ENCODE measurements at regions not wholly inside any gene's neighbourhood (a gene's known extent, or its start where the extent isn't known, plus 50 kb on each side); places are given as distances from the start of the nearest gene placed in this dataset.
A peak's percentile ranks its signal among the peaks of the same experiment; 100 is the strongest.

DNA sequence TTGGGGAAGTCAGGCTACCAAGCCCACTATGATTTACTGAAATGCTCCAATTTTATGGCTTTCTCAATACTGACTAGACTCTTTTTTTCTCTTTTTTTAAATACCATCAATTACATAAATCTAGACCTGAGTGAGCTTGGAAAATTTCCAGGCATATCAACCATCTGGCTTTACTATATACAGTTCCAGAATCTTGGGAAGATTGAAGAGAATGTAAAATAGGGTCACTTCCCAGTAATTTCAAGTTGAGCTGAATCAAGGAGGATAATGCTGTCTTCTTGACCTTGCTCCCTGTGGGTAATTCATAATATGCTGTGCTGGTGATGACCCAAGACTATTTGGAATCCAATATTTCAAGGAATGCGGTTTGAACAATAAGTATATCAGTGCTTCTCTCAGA is 108.1 kb downstream of the MAP3K21 start:
- H3K27ac ChIP-seq (ENCODE audit: low read depth, low read length): no peak overlapping the region
- no peaks in the 10 kb centered on the region for H3K27me3 ChIP-seq (ENCODE audit: control insufficient read depth, insufficient read depth, low read length)
- no peaks in the 10 kb centered on the region for H3K4me1 ChIP-seq (ENCODE audit: control insufficient read depth, insufficient read depth, low read length)
- peak in 2 of 6 donors; percentile 11 to 50 for DNase-seq (ENCODE audit: low read depth in 4 of 6, low spot score in 6 of 6)
- 67% methylated on average over 1 of the region's 1 CpG for WGBS (ENCODE audit: insufficient coverage)
- no peaks in the 10 kb centered on the region for H3K9me3 ChIP-seq (ENCODE audit: control insufficient read depth, insufficient read depth, low read length)
- H3K4me3 ChIP-seq (ENCODE audit: low read depth, low read length): no peak overlapping the region
- no peaks in the 10 kb centered on the region for H3K36me3 ChIP-seq (ENCODE audit: control insufficient read depth, insufficient read depth, low read length)

DNA sequence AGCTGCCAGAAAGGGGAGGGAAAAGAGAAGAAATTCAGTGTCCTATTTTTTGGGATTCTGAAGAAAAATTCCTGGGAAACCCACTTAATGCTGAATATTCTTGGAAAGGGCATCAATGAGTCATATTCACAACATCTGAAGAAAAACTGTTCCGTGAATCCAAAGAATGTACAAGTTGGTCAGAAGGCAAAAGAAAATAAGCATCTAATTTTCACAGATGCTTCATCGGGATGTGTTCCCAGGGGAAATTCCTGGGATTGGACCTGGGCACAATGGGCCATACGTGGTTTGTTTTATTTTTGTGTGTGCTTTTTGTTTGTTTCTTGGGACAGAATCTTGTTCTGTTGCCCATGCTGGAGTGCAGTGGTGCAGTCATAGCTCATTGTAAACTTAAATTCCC is 112.2 kb downstream of the MAP3K21 start:
- DNase-seq (ENCODE audit: low read depth in 4 of 6, low spot score in 6 of 6): no peak
- Histone ChIP-seq H3K4me1 (ENCODE audit: control insufficient read depth, insufficient read depth, low read length) (peaks cover 4% of the 10 kb centered on the region), H3K36me3 (ENCODE audit: control insufficient read depth, insufficient read depth, low read length) (no peaks in the 10 kb centered on the region), H3K27me3 (ENCODE audit: control insufficient read depth, insufficient read depth, low read length) (no peaks in the 10 kb centered on the region), H3K9me3 (ENCODE audit: control insufficient read depth, insufficient read depth, low read length) (no peaks in the 10 kb centered on the region), H3K27ac (ENCODE audit: low read depth, low read length) (no peak overlapping the region), H3K4me3 (ENCODE audit: low read depth, low read length) (no peak overlapping the region)
- WGBS (ENCODE audit: insufficient coverage): 82% methylated on average over 3 of the region's 3 CpGs

DNA sequence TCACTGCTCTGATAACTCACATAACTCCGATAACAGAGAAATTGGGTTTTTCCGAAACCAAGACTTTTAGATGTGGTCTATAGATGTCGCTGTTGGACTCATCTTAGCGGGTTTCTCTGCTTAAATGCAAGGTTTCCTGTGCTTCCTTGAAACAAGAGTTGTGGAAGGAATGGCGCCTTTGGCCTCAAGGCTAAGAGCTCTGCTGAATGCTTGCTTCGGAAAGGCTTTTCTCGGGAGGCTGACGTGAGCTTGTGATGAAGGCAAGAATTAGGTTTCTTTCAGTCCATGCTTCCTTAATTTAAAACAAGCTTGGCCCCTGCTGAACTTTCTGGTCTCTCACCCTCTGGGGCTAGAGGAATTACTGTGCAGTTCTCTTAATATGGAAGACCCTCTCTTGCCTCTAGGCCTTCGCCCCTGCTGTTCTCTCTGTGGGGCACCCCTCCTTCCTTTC is 113.5 kb downstream of the MAP3K21 start:
- DNase-seq (ENCODE audit: low read depth in 4 of 6, low spot score in 6 of 6): peak in 5 of 6 donors; percentile 53 to 96 (median 70)
- no peak overlapping the region for H3K4me3 ChIP-seq (ENCODE audit: low read depth, low read length)
- WGBS (ENCODE audit: insufficient coverage): 17% methylated on average over 3 of the region's 9 CpGs
- no peaks in the 10 kb centered on the region for H3K9me3 ChIP-seq (ENCODE audit: control insufficient read depth, insufficient read depth, low read length)
- peaks cover 4% of the 10 kb centered on the region for H3K4me1 ChIP-seq (ENCODE audit: control insufficient read depth, insufficient read depth, low read length)
- H3K27ac ChIP-seq (ENCODE audit: low read depth, low read length): no peak overlapping the region
- no peaks in the 10 kb centered on the region for H3K27me3 ChIP-seq (ENCODE audit: control insufficient read depth, insufficient read depth, low read length)
- no peaks in the 10 kb centered on the region for H3K36me3 ChIP-seq (ENCODE audit: control insufficient read depth, insufficient read depth, low read length)

DNA sequence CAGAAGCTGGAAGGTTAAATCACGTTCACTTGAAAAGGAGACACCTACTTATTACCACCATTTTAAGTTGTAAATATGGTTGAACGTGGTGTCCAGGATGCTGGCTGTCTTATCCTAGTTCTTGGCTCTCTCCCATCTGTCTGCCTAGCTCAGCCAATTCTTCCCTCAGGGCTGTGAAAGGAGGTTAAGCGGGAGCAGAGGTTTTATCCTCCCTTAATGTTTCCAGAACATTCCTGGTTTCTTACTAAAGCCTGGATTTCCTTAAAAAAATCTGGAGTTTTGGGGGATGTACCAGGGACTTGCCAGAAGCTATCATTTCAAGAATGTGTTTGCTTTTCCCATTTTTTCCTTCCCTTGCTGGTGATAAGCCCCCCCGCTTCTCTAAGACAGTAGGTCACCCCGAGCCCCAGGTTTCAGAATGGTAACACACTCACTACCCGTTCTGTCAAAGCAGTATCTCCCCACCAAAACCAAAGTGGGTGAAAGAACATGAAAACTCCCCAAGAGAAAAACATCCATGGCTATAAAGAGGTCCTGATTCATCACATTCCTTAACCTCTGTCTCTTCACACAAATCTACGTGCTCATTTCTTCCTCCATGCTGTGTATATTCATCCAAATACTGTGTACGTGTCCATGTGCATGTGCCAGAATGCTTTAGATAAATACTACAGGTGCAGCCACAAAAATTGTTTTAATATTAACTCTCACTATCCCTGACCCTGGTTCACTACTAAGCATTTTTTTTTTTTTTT is 114.7 kb downstream of the MAP3K21 start:
- H3K9me3 ChIP-seq (ENCODE audit: control insufficient read depth, insufficient read depth, low read length): peaks cover 2% of the 10 kb centered on the region
- no peaks in the 10 kb centered on the region for H3K27me3 ChIP-seq (ENCODE audit: control insufficient read depth, insufficient read depth, low read length)
- H3K4me1 ChIP-seq (ENCODE audit: control insufficient read depth, insufficient read depth, low read length): peaks cover 8% of the 10 kb centered on the region
- H3K4me3 ChIP-seq (ENCODE audit: low read depth, low read length): no peak overlapping the region
- no peak overlapping the region for H3K27ac ChIP-seq (ENCODE audit: low read depth, low read length)
- H3K36me3 ChIP-seq (ENCODE audit: control insufficient read depth, insufficient read depth, low read length): no peaks in the 10 kb centered on the region
- whole genome bisulfite sequencing (ENCODE audit: insufficient coverage): 93% methylated on average over 3 of the region's 8 CpGs
- DNase-seq (ENCODE audit: low read depth in 4 of 6, low spot score in 6 of 6): peak in 2 of 6 donors; percentile 19 to 21

DNA sequence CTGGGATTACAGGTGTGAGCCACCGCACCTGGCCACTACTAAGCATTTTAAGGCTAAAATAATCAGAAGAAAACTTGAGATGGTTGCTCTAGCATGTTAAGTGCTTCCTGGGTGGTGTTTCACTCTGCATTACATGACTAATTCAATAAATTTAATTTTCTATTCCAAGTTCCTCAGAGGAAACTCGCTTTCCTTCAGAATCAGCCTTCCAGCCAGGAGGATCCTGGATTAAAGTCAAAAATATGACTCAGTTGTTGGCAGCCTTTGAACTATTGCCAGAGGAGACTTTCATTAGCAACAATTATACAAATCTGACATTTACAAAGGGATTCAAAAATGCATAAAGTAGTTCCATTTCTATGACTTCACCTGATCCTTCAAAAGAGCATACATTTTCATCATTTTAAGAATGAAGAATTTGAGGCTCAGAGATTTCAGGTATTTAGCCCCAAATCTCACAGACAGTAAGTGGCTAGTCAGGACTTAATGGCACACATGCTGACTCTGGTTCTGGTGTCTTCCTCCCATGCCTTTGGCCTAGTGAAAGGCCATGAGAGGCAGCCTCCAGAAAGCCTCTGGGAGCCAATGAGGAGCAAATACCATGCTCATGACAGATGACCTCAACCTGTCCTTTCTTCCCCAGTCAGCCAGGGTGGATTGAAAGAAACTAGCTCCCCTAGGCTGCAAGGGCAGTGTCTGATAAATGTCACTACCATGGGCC is 115.7 kb downstream of the MAP3K21 start:
- no peaks in the 10 kb centered on the region for H3K27me3 ChIP-seq (ENCODE audit: control insufficient read depth, insufficient read depth, low read length)
- H3K9me3 ChIP-seq (ENCODE audit: control insufficient read depth, insufficient read depth, low read length): peaks cover 2% of the 10 kb centered on the region
- no peaks in the 10 kb centered on the region for H3K36me3 ChIP-seq (ENCODE audit: control insufficient read depth, insufficient read depth, low read length)
- WGBS (ENCODE audit: insufficient coverage): no CpG with 5 or more reads among the region's 2 CpGs
- peak in 2 of 6 donors; percentile 11 to 50 for DNase-seq (ENCODE audit: low read depth in 4 of 6, low spot score in 6 of 6)
- H3K4me1 ChIP-seq (ENCODE audit: control insufficient read depth, insufficient read depth, low read length): peaks cover 9% of the 10 kb centered on the region
- no peak overlapping the region for H3K4me3 ChIP-seq (ENCODE audit: low read depth, low read length)
- no peak overlapping the region for H3K27ac ChIP-seq (ENCODE audit: low read depth, low read length)

DNA sequence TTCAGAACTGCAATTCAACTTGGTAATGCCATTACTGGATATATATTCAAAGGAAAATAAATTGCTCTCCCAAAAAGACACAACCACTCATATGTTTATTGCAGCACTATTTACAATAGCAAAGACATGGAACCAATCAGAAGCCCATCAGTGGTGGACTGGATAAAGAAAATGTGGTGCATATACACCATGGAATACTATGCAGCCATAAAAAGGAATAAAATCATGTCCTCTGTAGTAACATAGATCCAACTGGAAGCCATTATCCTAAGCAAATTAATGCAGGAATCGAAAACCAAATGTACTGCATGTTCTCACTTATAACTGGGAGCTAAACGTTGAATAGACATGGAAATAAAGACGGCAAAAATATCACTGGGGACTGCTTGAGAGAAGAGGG is 117.0 kb downstream of the MAP3K21 start:
- no peak overlapping the region for H3K4me3 ChIP-seq (ENCODE audit: low read depth, low read length)
- no CpG with 5 or more reads among the region's 3 CpGs for WGBS (ENCODE audit: insufficient coverage)

DNA sequence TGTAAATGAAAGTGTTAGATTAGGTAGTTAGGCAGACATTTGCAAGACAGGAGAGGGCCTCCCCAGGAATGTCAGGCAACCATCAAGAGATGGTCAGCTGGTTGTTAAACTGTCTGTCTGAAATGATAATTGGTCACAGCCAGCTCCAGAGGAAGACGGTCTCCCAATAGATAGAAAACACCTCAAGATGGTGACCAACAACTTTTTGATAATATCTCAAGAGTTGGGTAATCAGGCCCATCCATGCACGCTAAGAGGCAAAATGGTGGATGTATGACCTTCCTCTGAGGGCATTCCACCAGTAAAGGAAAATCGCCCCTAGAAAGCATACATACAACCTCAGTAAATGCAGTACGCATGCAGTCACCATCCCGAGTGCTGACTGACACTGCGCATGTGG is 118.2 kb downstream of the MAP3K21 start:
- H3K4me3 ChIP-seq (ENCODE audit: low read depth, low read length): no peak overlapping the region
- H3K27ac ChIP-seq (ENCODE audit: low read depth, low read length): no peak overlapping the region
- DNase-seq (ENCODE audit: low read depth in 4 of 6, low spot score in 6 of 6): no peak
- no peaks in the 10 kb centered on the region for H3K27me3 ChIP-seq (ENCODE audit: control insufficient read depth, insufficient read depth, low read length)
- 88% methylated on average over 3 of the region's 6 CpGs for WGBS (ENCODE audit: insufficient coverage)
- peaks cover 2% of the 10 kb centered on the region for H3K9me3 ChIP-seq (ENCODE audit: control insufficient read depth, insufficient read depth, low read length)
- H3K36me3 ChIP-seq (ENCODE audit: control insufficient read depth, insufficient read depth, low read length): no peaks in the 10 kb centered on the region
- H3K4me1 ChIP-seq (ENCODE audit: control insufficient read depth, insufficient read depth, low read length): peaks cover 9% of the 10 kb centered on the region

More for the DNA sequence above, 117.0 kb downstream of the MAP3K21 start:
- DNase-seq (ENCODE audit: low read depth in 4 of 6, low spot score in 6 of 6): no peak
- Histone ChIP-seq H3K4me1 (ENCODE audit: control insufficient read depth, insufficient read depth, low read length) (peaks cover 9% of the 10 kb centered on the region), H3K9me3 (ENCODE audit: control insufficient read depth, insufficient read depth, low read length) (peaks cover 2% of the 10 kb centered on the region), H3K27me3 (ENCODE audit: control insufficient read depth, insufficient read depth, low read length) (no peaks in the 10 kb centered on the region), H3K27ac (ENCODE audit: low read depth, low read length) (no peak overlapping the region), H3K36me3 (ENCODE audit: control insufficient read depth, insufficient read depth, low read length) (no peaks in the 10 kb centered on the region)

DNA sequence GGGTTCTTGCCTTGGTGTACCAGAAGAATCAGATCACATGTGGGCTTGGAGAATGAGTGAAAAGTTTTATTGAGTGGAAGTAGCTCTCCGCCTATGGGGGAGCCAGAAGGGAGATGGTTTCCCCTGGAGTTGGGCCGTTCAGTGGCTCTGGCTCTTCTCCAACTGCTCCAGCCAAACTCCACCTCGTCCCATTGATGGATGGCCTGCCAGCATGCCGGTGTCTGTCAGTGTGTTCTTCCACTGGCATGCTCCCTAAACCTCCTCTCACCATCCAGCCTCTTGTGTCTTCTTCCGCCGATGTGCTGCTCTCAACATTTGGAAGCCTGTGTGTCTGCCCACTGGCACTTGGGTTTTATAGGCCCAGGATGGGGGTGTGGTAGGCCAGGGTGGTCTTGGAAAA is 119.4 kb downstream of the MAP3K21 start:
- Histone ChIP-seq H3K36me3 (ENCODE audit: control insufficient read depth, insufficient read depth, low read length) (no peaks in the 10 kb centered on the region), H3K4me1 (ENCODE audit: control insufficient read depth, insufficient read depth, low read length) (peaks cover 5% of the 10 kb centered on the region), H3K27me3 (ENCODE audit: control insufficient read depth, insufficient read depth, low read length) (no peaks in the 10 kb centered on the region), H3K9me3 (ENCODE audit: control insufficient read depth, insufficient read depth, low read length) (peaks cover 2% of the 10 kb centered on the region), H3K4me3 (ENCODE audit: low read depth, low read length) (no peak overlapping the region), H3K27ac (ENCODE audit: low read depth, low read length) (no peak overlapping the region)
- WGBS (ENCODE audit: insufficient coverage): 47% methylated on average over 3 of the region's 6 CpGs
- DNase-seq (ENCODE audit: low read depth in 4 of 6, low spot score in 6 of 6): no peak

DNA sequence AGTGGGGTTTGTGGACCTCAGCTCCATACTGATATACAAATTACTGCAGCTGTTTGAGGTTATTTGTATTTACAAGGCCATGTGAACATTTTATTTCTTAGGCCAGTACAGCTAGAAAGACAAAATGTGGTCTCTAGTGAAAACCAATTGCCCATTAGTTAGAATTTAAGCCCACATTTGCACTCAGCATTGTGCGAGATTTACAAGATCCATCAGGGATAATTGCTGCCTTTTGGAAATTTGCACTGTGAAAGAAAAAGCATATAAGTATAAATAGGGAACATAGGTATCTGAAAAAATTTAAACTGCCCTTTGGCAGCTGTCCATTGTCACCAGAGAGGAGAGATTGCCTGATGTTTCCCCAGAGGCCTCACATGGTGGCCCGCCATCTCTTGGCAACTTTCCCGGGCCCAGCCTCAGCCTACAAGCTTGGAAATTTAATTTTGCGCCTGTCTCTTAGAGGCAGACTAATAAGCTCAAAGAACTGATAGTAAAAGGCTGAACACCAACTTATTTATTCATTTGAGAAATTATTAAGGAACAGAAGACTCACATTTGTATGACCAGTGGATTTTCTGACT is 120.7 kb downstream of the MAP3K21 start:
- Histone ChIP-seq H3K36me3 (ENCODE audit: control insufficient read depth, insufficient read depth, low read length) (no peaks in the 10 kb centered on the region), H3K9me3 (ENCODE audit: control insufficient read depth, insufficient read depth, low read length) (peaks cover 2% of the 10 kb centered on the region)
- 40% methylated on average over 1 of the region's 4 CpGs for WGBS (ENCODE audit: insufficient coverage)

More for the DNA sequence above, 120.7 kb downstream of the MAP3K21 start:
- Histone ChIP-seq H3K4me1 (ENCODE audit: control insufficient read depth, insufficient read depth, low read length) (peaks cover 5% of the 10 kb centered on the region), H3K27me3 (ENCODE audit: control insufficient read depth, insufficient read depth, low read length) (no peaks in the 10 kb centered on the region), H3K27ac (ENCODE audit: low read depth, low read length) (no peak overlapping the region), H3K4me3 (ENCODE audit: low read depth, low read length) (no peak overlapping the region)
- peak in 5 of 6 donors; percentile 33 to 87 (median 48) for DNase-seq (ENCODE audit: low read depth in 4 of 6, low spot score in 6 of 6)
